ENCODE measurements at regions not wholly inside any gene's neighbourhood (a gene's known extent, or its start where the extent isn't known, plus 50 kb on each side); places are given as distances from the start of the nearest gene placed in this dataset.

DNA sequence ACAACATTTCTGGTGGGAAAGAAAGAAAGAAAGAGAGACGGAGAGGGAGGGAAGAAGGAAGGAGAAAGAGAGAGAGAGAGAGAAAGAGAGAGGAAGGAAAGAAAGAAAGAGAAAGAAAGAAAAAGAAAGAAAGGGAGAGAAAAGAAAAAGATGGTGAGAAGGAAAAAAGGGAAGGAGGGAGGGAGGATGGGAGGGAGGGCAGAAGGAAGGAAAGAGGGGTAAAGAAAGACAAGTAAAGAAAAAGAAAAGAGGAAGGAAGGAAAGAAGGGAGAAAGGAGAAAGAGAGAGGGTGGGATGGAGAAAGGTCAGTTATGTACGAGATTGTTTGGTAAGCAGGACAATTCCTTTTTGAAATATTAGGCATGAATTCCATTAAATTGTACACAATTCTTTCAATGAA lies 145.3 kb downstream of the SPRY2 start:
- TF ChIP-seq, protein P1, sequence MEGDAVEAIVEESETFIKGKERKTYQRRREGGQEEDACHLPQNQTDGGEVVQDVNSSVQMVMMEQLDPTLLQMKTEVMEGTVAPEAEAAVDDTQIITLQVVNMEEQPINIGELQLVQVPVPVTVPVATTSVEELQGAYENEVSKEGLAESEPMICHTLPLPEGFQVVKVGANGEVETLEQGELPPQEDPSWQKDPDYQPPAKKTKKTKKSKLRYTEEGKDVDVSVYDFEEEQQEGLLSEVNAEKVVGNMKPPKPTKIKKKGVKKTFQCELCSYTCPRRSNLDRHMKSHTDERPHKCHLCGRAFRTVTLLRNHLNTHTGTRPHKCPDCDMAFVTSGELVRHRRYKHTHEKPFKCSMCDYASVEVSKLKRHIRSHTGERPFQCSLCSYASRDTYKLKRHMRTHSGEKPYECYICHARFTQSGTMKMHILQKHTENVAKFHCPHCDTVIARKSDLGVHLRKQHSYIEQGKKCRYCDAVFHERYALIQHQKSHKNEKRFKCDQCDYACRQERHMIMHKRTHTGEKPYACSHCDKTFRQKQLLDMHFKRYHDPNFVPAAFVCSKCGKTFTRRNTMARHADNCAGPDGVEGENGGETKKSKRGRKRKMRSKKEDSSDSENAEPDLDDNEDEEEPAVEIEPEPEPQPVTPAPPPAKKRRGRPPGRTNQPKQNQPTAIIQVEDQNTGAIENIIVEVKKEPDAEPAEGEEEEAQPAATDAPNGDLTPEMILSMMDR (conservative IDR thresholded peaks at IDR 0.05) = no peak
- TF ChIP-seq EZH2 (IDR thresholded peaks at IDR 0.05; ENCODE audit: low read depth) = no peak
